CD1c-positive myeloid dendritic cell (primary cell): ENCODE measurements at regions not wholly inside any gene's neighbourhood (a gene's known extent, or its start where the extent isn't known, plus 50 kb on each side); places are given as distances from the start of the nearest gene placed in this dataset.

Experiments
- DNase-seq: peaks from one replicate; pipeline ENCODE4 v3.0.0-alpha.2; 2016; ENCODE audit errors: extremely low spot score

GRCh38 chr1:243944429-243945160, 94.6 kb upstream of the AKT3 start:
- DNase-seq = no peak

GRCh38 chr1:243943671-243944428, 93.8 kb upstream of the AKT3 start:
- DNase-seq = no peak

- no peak for DNase-seq
Measured at GRCh38 chr1:243942196-243943150, 92.4 kb upstream of the AKT3 start.

GRCh38 chr1:243940451-243940850, 90.4 kb upstream of the AKT3 start:
- DNase-seq = no peak

- DNase-seq = no peak
Measured at GRCh38 chr1:243939167-243939848, 89.3 kb upstream of the AKT3 start.

- no peak for DNase-seq
Measured at GRCh38 chr1:243938208-243938607, 88.2 kb upstream of the AKT3 start.

GRCh38 chr1:243933495-243933894, 83.5 kb upstream of the AKT3 start:
- no peak for DNase-seq

- DNase-seq = no peak
Measured at GRCh38 chr1:243931957-243932356, 81.9 kb upstream of the AKT3 start.

- DNase-seq = no peak
Measured at GRCh38 chr1:243930822-243931671, 81.0 kb upstream of the AKT3 start.

- DNase-seq = no peak
Measured at GRCh38 chr1:243927381-243927780, 77.3 kb upstream of the AKT3 start.

- DNase-seq = no peak
Measured at GRCh38 chr1:243926803-243927245, 76.8 kb upstream of the AKT3 start.

- no peak for DNase-seq
Measured at GRCh38 chr1:243926299-243926698, 76.3 kb upstream of the AKT3 start.

- no peak for DNase-seq
Measured at GRCh38 chr1:243924588-243925349, 74.7 kb upstream of the AKT3 start.

GRCh38 chr1:243924188-243924587, 74.1 kb upstream of the AKT3 start:
- DNase-seq = no peak

- no peak for DNase-seq
Measured at GRCh38 chr1:243923292-243924171, 73.5 kb upstream of the AKT3 start.

GRCh38 chr1:243921111-243921510, 71.1 kb upstream of the AKT3 start:
- no peak for DNase-seq

GRCh38 chr1:243917863-243918565, 68.0 kb upstream of the AKT3 start:
- no peak for DNase-seq

GRCh38 chr1:243917177-243917862, 67.3 kb upstream of the AKT3 start:
- DNase-seq = peak; percentile 35
